ENCODE measurements at regions not wholly inside any gene's neighbourhood (a gene's known extent, or its start where the extent isn't known, plus 50 kb on each side); places are given as distances from the start of the nearest gene placed in this dataset.
"Not testable (repeated sequence)": the region's sequence is repeated elsewhere in the genome, so short reads cannot be mapped to it uniquely, and the experiment has no call there.

- no peak for DNase-seq (ENCODE audit: low read depth in 4 of 4, low spot score in 2 of 4)
Measured at GRCh38 chr22:49012712-49013395, 814.8 kb downstream of the BRD1 start.

GRCh38 chr22:49011769-49012648, 815.7 kb downstream of the BRD1 start:
- no peak for DNase-seq (ENCODE audit: low read depth in 4 of 4, low spot score in 2 of 4)

GRCh38 chr22:49011379-49011768, 816.3 kb downstream of the BRD1 start:
- no peak for DNase-seq (ENCODE audit: low read depth in 4 of 4, low spot score in 2 of 4)

GRCh38 chr22:49010901-49011300, 816.8 kb downstream of the BRD1 start:
- DNase-seq (ENCODE audit: low read depth in 4 of 4, low spot score in 2 of 4): no peak

- DNase-seq (ENCODE audit: low read depth in 4 of 4, low spot score in 2 of 4): no peak
Measured at GRCh38 chr22:49010070-49010863, 817.4 kb downstream of the BRD1 start.

- no peak for DNase-seq (ENCODE audit: low read depth in 4 of 4, low spot score in 2 of 4)
Measured at GRCh38 chr22:49009359-49010063, 818.2 kb downstream of the BRD1 start.

- no peak for DNase-seq (ENCODE audit: low read depth in 4 of 4, low spot score in 2 of 4)
Measured at GRCh38 chr22:49008682-49009235, 818.9 kb downstream of the BRD1 start.

GRCh38 chr22:49007013-49007653, 820.5 kb downstream of the BRD1 start:
- no peak for DNase-seq (ENCODE audit: low read depth in 4 of 4, low spot score in 2 of 4)

- no peak for DNase-seq (ENCODE audit: low read depth in 4 of 4, low spot score in 2 of 4)
Measured at GRCh38 chr22:49006207-49007012, 821.3 kb downstream of the BRD1 start.

- DNase-seq (ENCODE audit: low read depth in 4 of 4, low spot score in 2 of 4): no peak
Measured at GRCh38 chr22:49005557-49005956, 822.1 kb downstream of the BRD1 start.

GRCh38 chr22:49004484-49005399, 822.9 kb downstream of the BRD1 start:
- no peak for DNase-seq (ENCODE audit: low read depth in 4 of 4, low spot score in 2 of 4)

GRCh38 chr22:48997605-48998004, 830.1 kb downstream of the BRD1 start:
- DNase-seq (ENCODE audit: low read depth in 4 of 4, low spot score in 2 of 4): not testable (repeated sequence)

GRCh38 chr22:48993655-48994054, 834.0 kb downstream of the BRD1 start:
- no peak for DNase-seq (ENCODE audit: low read depth in 4 of 4, low spot score in 2 of 4)

- DNase-seq (ENCODE audit: low read depth in 4 of 4, low spot score in 2 of 4): no peak
Measured at GRCh38 chr22:48984639-48985038, 843.0 kb downstream of the BRD1 start.

- DNase-seq (ENCODE audit: low read depth in 4 of 4, low spot score in 2 of 4): no peak
Measured at GRCh38 chr22:48982321-48982905, 845.3 kb downstream of the BRD1 start.

GRCh38 chr22:48981371-48982061, 846.2 kb downstream of the BRD1 start:
- no peak for DNase-seq (ENCODE audit: low read depth in 4 of 4, low spot score in 2 of 4)

- DNase-seq (ENCODE audit: low read depth in 4 of 4, low spot score in 2 of 4): no peak
Measured at GRCh38 chr22:48980918-48981317, 846.8 kb downstream of the BRD1 start.

Data from left renal cortex interstitium (tissue), 4 donors.